Superior temporal gyrus (tissue), 1 donor: ENCODE measurements at regions not wholly inside any gene's neighbourhood (a gene's known extent, or its start where the extent isn't known, plus 50 kb on each side); places are given as distances from the start of the nearest gene placed in this dataset.

Experiments used
- DNase-seq: peaks from one replicate; pipeline ENCODE4 v3.0.0-alpha.2; 2016; ENCODE audit errors: extremely low spot score

- DNase-seq = no peak
Measured at GRCh38 chr1:218715961-218716669, 371.0 kb downstream of the TGFB2 start.

- DNase-seq = no peak
Measured at GRCh38 chr1:218717575-218717974, 372.4 kb downstream of the TGFB2 start.

- no peak for DNase-seq
Measured at GRCh38 chr1:218718206-218718605, 373.1 kb downstream of the TGFB2 start.

GRCh38 chr1:218718977-218719376 lies 373.8 kb downstream of the TGFB2 start:
- no peak for DNase-seq

GRCh38 chr1:218728898-218729565 lies 383.9 kb downstream of the TGFB2 start:
- no peak for DNase-seq

GRCh38 chr1:218735436-218736032 lies 390.4 kb downstream of the TGFB2 start:
- no peak for DNase-seq

GRCh38 chr1:218739426-218739825 lies 394.3 kb downstream of the TGFB2 start:
- no peak for DNase-seq

- no peak for DNase-seq
Measured at GRCh38 chr1:218741852-218742251, 396.7 kb downstream of the TGFB2 start.

- no peak for DNase-seq
Measured at GRCh38 chr1:218742467-218743262, 397.5 kb downstream of the TGFB2 start.

- DNase-seq = no peak
Measured at GRCh38 chr1:218743861-218744505, 398.8 kb downstream of the TGFB2 start.

- DNase-seq = no peak
Measured at GRCh38 chr1:218748071-218748470, 402.9 kb downstream of the TGFB2 start.

GRCh38 chr1:218750216-218750970 lies 405.3 kb downstream of the TGFB2 start:
- DNase-seq = no peak

- no peak for DNase-seq
Measured at GRCh38 chr1:218751208-218751948, 406.2 kb downstream of the TGFB2 start.

- DNase-seq = no peak
Measured at GRCh38 chr1:218752126-218752525, 407.0 kb downstream of the TGFB2 start.

GRCh38 chr1:218754477-218754876 lies 409.3 kb downstream of the TGFB2 start:
- DNase-seq = no peak

- DNase-seq = no peak
Measured at GRCh38 chr1:218755128-218755527, 410.0 kb downstream of the TGFB2 start.

- DNase-seq = no peak
Measured at GRCh38 chr1:218759795-218760194, 413.9 kb upstream of the LYPLAL1 start.

GRCh38 chr1:218760601-218761570 lies 412.8 kb upstream of the LYPLAL1 start:
- no peak for DNase-seq

- no peak for DNase-seq
Measured at GRCh38 chr1:218763538-218763937, 410.1 kb upstream of the LYPLAL1 start.
